GM23248 (cell line): ENCODE measurements at regions not wholly inside any gene's neighbourhood (a gene's known extent, or its start where the extent isn't known, plus 50 kb on each side); places are given as distances from the start of the nearest gene placed in this dataset.

Source experiments
- EZH2 ChIP-seq: fragments of 200-600 bp; sonication (generic); IDR thresholded peaks from 2 replicates; pipeline ENCODE4 v1.6.1; 2018; ENCODE audit warnings: antibody characterized with exemption, mild to moderate bottlenecking; ENCODE audit not compliant: insufficient read depth, poor library complexity, severe bottlenecking
- EZH2phosphoT487 ChIP-seq: fragments of 200-600 bp; sonication (generic); IDR thresholded peaks from 2 replicates; pipeline ENCODE4 v1.6.1; 2018; ENCODE audit warnings: antibody characterized with exemption, moderate library complexity, mild to moderate bottlenecking, low read depth; ENCODE audit not compliant: insufficient read depth

DNA sequence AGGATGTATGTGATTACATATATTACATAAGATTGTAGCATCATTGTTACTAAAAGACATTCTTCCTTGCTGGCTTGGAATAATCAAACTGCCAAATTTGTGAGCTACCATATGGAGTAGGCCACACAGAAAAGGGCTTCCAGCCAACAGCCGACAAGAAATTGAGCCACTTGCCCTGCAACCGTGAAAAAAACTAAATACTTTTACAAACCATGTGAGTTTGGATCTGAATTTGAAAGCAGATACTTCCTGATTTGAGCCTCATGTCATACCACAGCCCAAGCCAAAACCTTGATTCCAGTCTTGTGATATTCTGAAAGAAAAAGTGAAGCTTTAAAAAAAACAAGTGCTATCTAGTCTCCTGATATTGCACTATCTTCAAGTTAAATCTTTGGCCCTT is 55.6 kb upstream of the PRMT6 start:
- TF ChIP-seq EZH2 (no peak), EZH2phosphoT487 (no peak)
